IMR-90 (cell line): ENCODE measurements at regions not wholly inside any gene's neighbourhood (a gene's known extent, or its start where the extent isn't known, plus 50 kb on each side); places are given as distances from the start of the nearest gene placed in this dataset.

ENCODE experiments used
- ATAC-seq: fragments of 200-7000 bp; cut with Tn5 transposase; 2 replicates; pipeline ENCODE4 v1.9.1; 2020; ENCODE audit warnings: low read depth, mild to moderate bottlenecking, moderate library complexity
- BruUV-seq: library from RNA; stranded (reverse); fragments of 400-500 nt; replicated peaks from 2 replicates; lab custom pipeline; 2021; lab: Mats Ljungman, UMichigan
- CTCF ChIA-PET: fragments of 300-600 bp; formaldehyde crosslinking; extraction: SDS; loops from one replicate; lab custom pipeline; 2021; ENCODE audit warnings: antibody characterized with exemption; lab: Yijun Ruan, JAX
- POLR2A ChIA-PET: fragments of 300-600 bp; sonication (Branson Sonifier 250); formaldehyde crosslinking; loops from one replicate; lab custom pipeline; 2022; ENCODE audit warnings: antibody characterized with exemption; ENCODE audit not compliant: unreplicated experiment; lab: Charles Lee
- DNase-seq: peaks from one replicate; pipeline ENCODE4 v3.0.0; 2013
- H2AFZ ChIP-seq: replicated peaks from 2 replicates; pipeline ENCODE3; 2013; ENCODE audit warnings: low read length, mild to moderate bottlenecking; ENCODE audit not compliant: poor library complexity
- H2AK5ac ChIP-seq: 2 replicates; pipeline ENCODE4 v1.6.1; 2013; ENCODE audit warnings: low read depth, low read length, inconsistent platforms
- H2AK9ac ChIP-seq: replicated peaks from 2 replicates; pipeline ENCODE3; 2013; ENCODE audit warnings: mild to moderate bottlenecking, low read depth, low read length, moderate library complexity; ENCODE audit not compliant: poor library complexity
- H2BK120ac ChIP-seq: 2 replicates; pipeline ENCODE4 v1.6.1; 2013; ENCODE audit warnings: low read depth, low read length, inconsistent platforms
- H2BK15ac ChIP-seq: 3 replicates; pipeline ENCODE4 v1.6.1; 2013; ENCODE audit warnings: low read depth, low read length, inconsistent platforms
- H2BK20ac ChIP-seq: 2 replicates; pipeline ENCODE4 v1.6.1; 2013; ENCODE audit warnings: low read depth, mild to moderate bottlenecking, inconsistent platforms, low read length, moderate library complexity
- H2BK5ac ChIP-seq: 2 replicates; pipeline ENCODE4 v1.6.1; 2013; ENCODE audit warnings: mild to moderate bottlenecking, low read depth, low read length, inconsistent platforms; ENCODE audit not compliant: poor library complexity, severe bottlenecking
- H3K14ac ChIP-seq: replicated peaks from 2 replicates; pipeline ENCODE4 v1.6.1; 2013; ENCODE audit warnings: low read depth, low read length, inconsistent platforms
- H3K18ac ChIP-seq: 2 replicates; pipeline ENCODE4 v1.6.1; 2013; ENCODE audit warnings: low read depth, low read length, control low read depth
- H3K23ac ChIP-seq: 2 replicates; pipeline ENCODE4 v1.6.1; 2013; ENCODE audit warnings: low read depth, low read length, inconsistent platforms
- H3K27ac ChIP-seq: 2 replicates; pipeline ENCODE4 v1.5.1; 2013; ENCODE audit warnings: mild to moderate bottlenecking, control low read depth, low read length; ENCODE audit not compliant: insufficient read depth
- H3K27me3 ChIP-seq: 2 replicates; pipeline ENCODE4 v1.6.1; 2013; ENCODE audit warnings: low read length; ENCODE audit not compliant: control insufficient read depth, insufficient read depth
- H3K36me3 ChIP-seq: 2 replicates; pipeline ENCODE4 v1.6.1; 2013; ENCODE audit warnings: low read length, mixed read lengths; ENCODE audit not compliant: control insufficient read depth, insufficient read depth
- H3K4ac ChIP-seq: 2 replicates; pipeline ENCODE4 v1.6.1; 2013; ENCODE audit warnings: low read depth, low read length, inconsistent platforms
- H3K4me1 ChIP-seq: 2 replicates; pipeline ENCODE4 v1.6.1; 2013; ENCODE audit warnings: low read length, mixed read lengths; ENCODE audit not compliant: control insufficient read depth, insufficient read depth
- H3K4me2 ChIP-seq: 2 replicates; pipeline ENCODE4 v1.6.1; 2013; ENCODE audit warnings: low read depth, mild to moderate bottlenecking, control low read depth, low read length, moderate library complexity
- H3K4me3 ChIP-seq: 2 replicates; pipeline ENCODE4 v1.5.1; 2013; ENCODE audit warnings: low read depth, mild to moderate bottlenecking, control low read depth, low read length, moderate library complexity; ENCODE audit not compliant: insufficient read depth
- H3K56ac ChIP-seq: 2 replicates; pipeline ENCODE4 v1.6.1; 2013; ENCODE audit warnings: low read length, inconsistent platforms; ENCODE audit not compliant: insufficient read depth; ENCODE audit errors: extremely low read depth
- H3K79me1 ChIP-seq, 2 experiments: 2 replicates each; pipeline ENCODE4 v1.6.1; 2013; ENCODE audit warnings: low read length in 2 of 2, inconsistent platforms in 1 of 2, low read depth in 1 of 2
- H3K9ac ChIP-seq: 2 replicates; pipeline ENCODE4 v1.6.1; 2013; ENCODE audit warnings: low read depth, low read length, control low read depth
- H3K9me1 ChIP-seq: 2 replicates; pipeline ENCODE4 v1.6.1; 2013; ENCODE audit warnings: low read length, inconsistent platforms; ENCODE audit not compliant: insufficient read depth
- H3K9me3 ChIP-seq: 2 replicates; pipeline ENCODE4 v1.6.1; 2013; ENCODE audit warnings: low read length; ENCODE audit not compliant: control insufficient read depth, insufficient read depth
- H4K20me1 ChIP-seq: 2 replicates; pipeline ENCODE4 v1.6.1; 2013; ENCODE audit warnings: low read length, inconsistent platforms; ENCODE audit not compliant: insufficient read depth
- H4K5ac ChIP-seq: 2 replicates; pipeline ENCODE4 v1.6.1; 2013; ENCODE audit warnings: mild to moderate bottlenecking, low read depth, low read length, control low read depth
- H4K8ac ChIP-seq, 2 experiments: 2 replicates each; pipeline ENCODE4 v1.6.1; 2013; ENCODE audit warnings: low read depth in 2 of 2, low read length in 2 of 2, control low read depth in 1 of 2, inconsistent platforms in 1 of 2
- H4K91ac ChIP-seq: 2 replicates; pipeline ENCODE4 v1.6.1; 2013; ENCODE audit warnings: low read depth, low read length, inconsistent platforms; ENCODE audit not compliant: insufficient read depth
- CEBPB ChIP-seq: IDR thresholded peaks from 2 replicates; pipeline ENCODE4 v1.6.1; 2012; ENCODE audit warnings: low read depth, low read length, improper control_type of control experiment
- CHD1 ChIP-seq: IDR thresholded peaks from 2 replicates; pipeline ENCODE4 v1.6.1; 2012; ENCODE audit warnings: low read depth, low read length, improper control_type of control experiment
- FOS ChIP-seq: fragments of 150-350 bp; IDR thresholded peaks from 2 replicates; pipeline ENCODE4 v1.6.1; 2016; ENCODE audit warnings: low read depth, low read length
- MAFK ChIP-seq: IDR thresholded peaks from 2 replicates; pipeline ENCODE4 v1.6.1; 2012; ENCODE audit warnings: low read depth, low read length, improper control_type of control experiment
- MAZ ChIP-seq: IDR thresholded peaks from 2 replicates; pipeline ENCODE4 v1.6.1; 2012; ENCODE audit warnings: low read depth, mild to moderate bottlenecking, low read length, improper control_type of control experiment, moderate library complexity, borderline replicate concordance
- RCOR1 ChIP-seq: IDR thresholded peaks from 2 replicates; pipeline ENCODE4 v1.6.1; 2012; ENCODE audit warnings: mild to moderate bottlenecking, low read length, improper control_type of control experiment; ENCODE audit not compliant: insufficient replicate concordance
- SMC3 ChIP-seq: fragments of 150-350 bp; IDR thresholded peaks from 2 replicates; pipeline ENCODE4 v1.6.1; 2016; ENCODE audit warnings: low read depth, mild to moderate bottlenecking, antibody characterized with exemption, low read length, moderate library complexity
- WGBS, 2 experiments: methylation state at CpG; one replicate each; pipeline versions ENCODE4 v1.1.5 to v1.1.7; 2013; ENCODE audit warnings: missing lambda C conversion rate in 2 of 2; ENCODE audit not compliant: insufficient read length in 1 of 2; ENCODE audit errors: extremely low coverage in 2 of 2; 5-methylcytosine and 5-hydroxymethylcytosine counted together
- dilution Hi-C: fragments of 300-500 bp; cut with HindIII; formaldehyde crosslinking; loops from one replicate; pipeline ENCODE4 v1.14.3; 2018; ENCODE audit warnings: low sequenced_read_pairs; ENCODE audit not compliant: unreplicated experiment
- in situ Hi-C: fragments of 300-500 bp; cut with MboI; formaldehyde crosslinking; loops from 3 replicates; pipeline ENCODE4 v1.14.3; 2019; ENCODE audit warnings: low sequenced_read_pairs, inconsistent platforms, mixed read lengths
- intact Hi-C: fragments of 100-400 bp; cut with micrococcal nuclease; formaldehyde crosslinking; loops from 2 replicates; pipeline ENCODE4 v1.10.0; 2022
- TF ChIP-seq, protein P1 (sequence below): fragments of 150-350 bp; IDR thresholded peaks from 2 replicates; pipeline ENCODE4 v1.6.1; 2016; ENCODE audit warnings: low read depth, mild to moderate bottlenecking, low read length, moderate library complexity, borderline replicate concordance
- TF ChIP-seq, protein P2 (sequence below): fragments of 150-350 bp; IDR thresholded peaks from 2 replicates; pipeline ENCODE4 v1.6.1; 2017; ENCODE audit warnings: mild to moderate bottlenecking, antibody characterized with exemption, low read length, low read depth

DNA sequence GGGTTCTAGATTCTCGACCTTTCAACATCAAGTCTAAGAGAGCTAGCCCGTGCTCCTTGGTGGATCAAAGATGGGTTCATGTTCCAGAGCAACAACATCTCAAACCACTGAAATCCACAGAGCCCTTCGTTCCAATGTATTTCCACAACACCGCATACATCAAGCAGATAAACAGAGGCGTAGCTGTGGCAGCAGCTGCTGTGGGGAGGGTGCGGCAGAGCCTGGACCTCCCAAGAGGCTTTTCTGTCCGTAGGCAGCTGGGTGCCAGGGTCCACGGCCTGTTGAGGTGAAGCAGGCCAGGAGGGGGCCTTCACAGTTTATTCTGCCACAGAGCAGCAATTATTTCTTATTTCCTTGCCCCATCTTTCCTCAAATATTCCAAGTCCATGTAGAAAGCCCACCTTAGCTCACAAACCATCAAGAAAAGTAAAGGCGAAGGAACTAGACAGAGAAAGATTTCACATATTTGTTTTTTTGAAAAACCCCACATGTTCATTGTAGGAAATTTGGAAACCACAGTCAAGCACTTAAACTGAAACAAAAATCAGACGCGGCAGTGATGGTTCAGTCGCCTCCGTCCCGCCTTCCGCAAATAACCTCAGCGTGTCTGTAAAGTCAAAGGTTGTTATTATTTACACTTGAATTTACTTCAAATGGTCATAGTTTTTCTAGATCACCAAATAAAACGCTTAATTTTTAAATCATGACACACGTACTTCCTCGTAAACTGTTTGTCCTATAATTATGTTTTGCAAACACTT is 144.6 kb upstream of the FOXF1 start (continued):
- TF ChIP-seq MAZ (no peak), SMC3 (no peak)

DNA sequence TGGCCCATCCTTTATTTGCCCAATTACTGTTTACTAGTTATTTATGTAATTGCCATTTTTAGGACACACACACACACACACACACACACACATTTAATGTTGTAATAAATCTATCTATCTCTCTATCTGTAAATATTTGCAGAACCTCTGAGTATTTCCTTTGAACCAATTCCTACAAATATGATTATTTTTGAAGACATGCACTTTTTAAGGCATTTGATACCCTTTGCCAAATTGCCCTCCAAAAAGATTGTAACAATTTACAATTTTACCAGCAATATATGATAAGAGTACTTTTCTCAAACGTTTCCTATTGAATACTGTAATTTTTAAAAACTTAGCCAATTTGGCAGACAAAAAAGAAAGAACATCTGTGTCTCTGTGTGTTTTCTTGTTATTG is 143.8 kb upstream of the FOXF1 start:
- Histone ChIP-seq H4K20me1 (no peaks in the 10 kb centered on the region), H3K27me3 (no peaks in the 10 kb centered on the region), H3K23ac (no peak overlapping the region), H3K18ac (peak overlapping the region; percentile 85; the same call in 1 of the 2 replicates), H2BK15ac (no peak overlapping the region), H4K8ac (peak overlapping the region in 1 of 2 experiments; percentile 47; a peak in 1 of 4 replicates), H2BK120ac (peak overlapping the region; percentile 96; the same call in 1 of the 2 replicates), H3K79me1 (peaks cover 0 to 25% of the 10 kb centered on the region in 2 experiments; a peak in 2 of 4 replicates), H2BK20ac (no peak overlapping the region), H3K4me1 (peaks cover 31% of the 10 kb centered on the region), H3K9me1 (peaks cover 23% of the 10 kb centered on the region), H3K56ac (no peak overlapping the region), H3K9me3 (no peaks in the 10 kb centered on the region), H4K5ac (no peak overlapping the region), H3K9ac (no peak overlapping the region), H4K91ac (0 out of 2 replicates have a peak overlapping the region, but pooled peaks have one; percentile 24), H3K4ac (peak overlapping the region; percentile 58; the same call in 1 of the 2 replicates), H3K14ac (peak overlapping the region; percentile 81; the same call in 1 of the 2 replicates), H3K27ac (no peak overlapping the region), H2AFZ (no peak overlapping the region), H2BK5ac (peak overlapping the region; percentile 84), H2AK5ac (no peak overlapping the region), H3K4me3 (no peak overlapping the region), H3K36me3 (no peaks in the 10 kb centered on the region), H2AK9ac (no peak overlapping the region), H3K4me2 (no peak overlapping the region)
- no TSS peak for BruUV-seq
- no peak for DNase-seq
- TF ChIP-seq FOS: no peak
- TF ChIP-seq MAFK: no peak
- TF ChIP-seq, protein P1, sequence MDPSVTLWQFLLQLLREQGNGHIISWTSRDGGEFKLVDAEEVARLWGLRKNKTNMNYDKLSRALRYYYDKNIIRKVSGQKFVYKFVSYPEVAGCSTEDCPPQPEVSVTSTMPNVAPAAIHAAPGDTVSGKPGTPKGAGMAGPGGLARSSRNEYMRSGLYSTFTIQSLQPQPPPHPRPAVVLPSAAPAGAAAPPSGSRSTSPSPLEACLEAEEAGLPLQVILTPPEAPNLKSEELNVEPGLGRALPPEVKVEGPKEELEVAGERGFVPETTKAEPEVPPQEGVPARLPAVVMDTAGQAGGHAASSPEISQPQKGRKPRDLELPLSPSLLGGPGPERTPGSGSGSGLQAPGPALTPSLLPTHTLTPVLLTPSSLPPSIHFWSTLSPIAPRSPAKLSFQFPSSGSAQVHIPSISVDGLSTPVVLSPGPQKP: no peak
- TF ChIP-seq CEBPB: no peak
- no peak for TF ChIP-seq MAZ
- TF ChIP-seq SMC3: no peak
- TF ChIP-seq RCOR1: no peak
- TF ChIP-seq, protein P2, sequence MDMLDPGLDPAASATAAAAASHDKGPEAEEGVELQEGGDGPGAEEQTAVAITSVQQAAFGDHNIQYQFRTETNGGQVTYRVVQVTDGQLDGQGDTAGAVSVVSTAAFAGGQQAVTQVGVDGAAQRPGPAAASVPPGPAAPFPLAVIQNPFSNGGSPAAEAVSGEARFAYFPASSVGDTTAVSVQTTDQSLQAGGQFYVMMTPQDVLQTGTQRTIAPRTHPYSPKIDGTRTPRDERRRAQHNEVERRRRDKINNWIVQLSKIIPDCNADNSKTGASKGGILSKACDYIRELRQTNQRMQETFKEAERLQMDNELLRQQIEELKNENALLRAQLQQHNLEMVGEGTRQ: no peak
- TF ChIP-seq CHD1: no peak
- ATAC-seq: no peak
- intact Hi-C loops (loop anchor here (10.0 kb wide), 1 partner anchor 292 kb away; no protein-coding TSS in a partner anchor), dilution Hi-C loops (no loop called here), in situ Hi-C loops (no loop called here)
- ChIA-PET POLR2A (no interaction called here), CTCF (interaction anchor here (0.6 kb wide), 1 partner anchor 293 kb away, joined by 3 read pairs; no protein-coding TSS in a partner anchor)
- no CpG with 5 or more reads among the region's 1 CpG for WGBS, 2 experiments
